ENCODE measurements at regions not wholly inside any gene's neighbourhood (a gene's known extent, or its start where the extent isn't known, plus 50 kb on each side); places are given as distances from the start of the nearest gene placed in this dataset.

- no peak for TF ChIP-seq CTCF (conservative IDR thresholded peaks at IDR 0.05; ENCODE audit: low read length)
- TF ChIP-seq EZH2phosphoT487 (IDR thresholded peaks at IDR 0.05; ENCODE audit: borderline replicate concordance, low read depth, low read length) = no peak
These were observed 62.3 kb upstream of the CCT8L2 start for GRCh38 chr22:16654882-16655281.

Measured in OCI-LY7 (cell line).